IMR-90 (cell line): ENCODE measurements at regions not wholly inside any gene's neighbourhood (a gene's known extent, or its start where the extent isn't known, plus 50 kb on each side); places are given as distances from the start of the nearest gene placed in this dataset.

Source experiments
- ATAC-seq: fragments of 200-7000 bp; cut with Tn5 transposase; 2 replicates; pipeline ENCODE4 v1.9.1; 2020; ENCODE audit warnings: low read depth, mild to moderate bottlenecking, moderate library complexity
- BruUV-seq: library from RNA; stranded (reverse); fragments of 400-500 nt; replicated peaks from 2 replicates; lab custom pipeline; 2021; lab: Mats Ljungman, UMichigan
- CTCF ChIA-PET: fragments of 300-600 bp; formaldehyde crosslinking; extraction: SDS; loops from one replicate; lab custom pipeline; 2021; ENCODE audit warnings: antibody characterized with exemption; lab: Yijun Ruan, JAX
- POLR2A ChIA-PET: fragments of 300-600 bp; sonication (Branson Sonifier 250); formaldehyde crosslinking; loops from one replicate; lab custom pipeline; 2022; ENCODE audit warnings: antibody characterized with exemption; ENCODE audit not compliant: unreplicated experiment; lab: Charles Lee
- DNase-seq: peaks from one replicate; pipeline ENCODE4 v3.0.0; 2013
- H2AFZ ChIP-seq: replicated peaks from 2 replicates; pipeline ENCODE3; 2013; ENCODE audit warnings: low read length, mild to moderate bottlenecking; ENCODE audit not compliant: poor library complexity
- H2AK5ac ChIP-seq: 2 replicates; pipeline ENCODE4 v1.6.1; 2013; ENCODE audit warnings: low read depth, low read length, inconsistent platforms
- H2AK9ac ChIP-seq: replicated peaks from 2 replicates; pipeline ENCODE3; 2013; ENCODE audit warnings: mild to moderate bottlenecking, low read depth, low read length, moderate library complexity; ENCODE audit not compliant: poor library complexity
- H2BK120ac ChIP-seq: 2 replicates; pipeline ENCODE4 v1.6.1; 2013; ENCODE audit warnings: low read depth, low read length, inconsistent platforms
- H2BK15ac ChIP-seq: 3 replicates; pipeline ENCODE4 v1.6.1; 2013; ENCODE audit warnings: low read depth, low read length, inconsistent platforms
- H2BK20ac ChIP-seq: 2 replicates; pipeline ENCODE4 v1.6.1; 2013; ENCODE audit warnings: low read depth, mild to moderate bottlenecking, inconsistent platforms, low read length, moderate library complexity
- H2BK5ac ChIP-seq: 2 replicates; pipeline ENCODE4 v1.6.1; 2013; ENCODE audit warnings: mild to moderate bottlenecking, low read depth, low read length, inconsistent platforms; ENCODE audit not compliant: poor library complexity, severe bottlenecking
- H3K14ac ChIP-seq: replicated peaks from 2 replicates; pipeline ENCODE4 v1.6.1; 2013; ENCODE audit warnings: low read depth, low read length, inconsistent platforms
- H3K18ac ChIP-seq: 2 replicates; pipeline ENCODE4 v1.6.1; 2013; ENCODE audit warnings: low read depth, low read length, control low read depth
- H3K23ac ChIP-seq: 2 replicates; pipeline ENCODE4 v1.6.1; 2013; ENCODE audit warnings: low read depth, low read length, inconsistent platforms
- H3K27ac ChIP-seq: 2 replicates; pipeline ENCODE4 v1.5.1; 2013; ENCODE audit warnings: mild to moderate bottlenecking, control low read depth, low read length; ENCODE audit not compliant: insufficient read depth
- H3K27me3 ChIP-seq: 2 replicates; pipeline ENCODE4 v1.6.1; 2013; ENCODE audit warnings: low read length; ENCODE audit not compliant: control insufficient read depth, insufficient read depth
- H3K36me3 ChIP-seq: 2 replicates; pipeline ENCODE4 v1.6.1; 2013; ENCODE audit warnings: low read length, mixed read lengths; ENCODE audit not compliant: control insufficient read depth, insufficient read depth
- H3K4ac ChIP-seq: 2 replicates; pipeline ENCODE4 v1.6.1; 2013; ENCODE audit warnings: low read depth, low read length, inconsistent platforms
- H3K4me1 ChIP-seq: 2 replicates; pipeline ENCODE4 v1.6.1; 2013; ENCODE audit warnings: low read length, mixed read lengths; ENCODE audit not compliant: control insufficient read depth, insufficient read depth
- H3K4me2 ChIP-seq: 2 replicates; pipeline ENCODE4 v1.6.1; 2013; ENCODE audit warnings: low read depth, mild to moderate bottlenecking, control low read depth, low read length, moderate library complexity
- H3K4me3 ChIP-seq: 2 replicates; pipeline ENCODE4 v1.5.1; 2013; ENCODE audit warnings: low read depth, mild to moderate bottlenecking, control low read depth, low read length, moderate library complexity; ENCODE audit not compliant: insufficient read depth
- H3K56ac ChIP-seq: 2 replicates; pipeline ENCODE4 v1.6.1; 2013; ENCODE audit warnings: low read length, inconsistent platforms; ENCODE audit not compliant: insufficient read depth; ENCODE audit errors: extremely low read depth
- H3K79me1 ChIP-seq, 2 experiments: 2 replicates each; pipeline ENCODE4 v1.6.1; 2013; ENCODE audit warnings: low read length in 2 of 2, inconsistent platforms in 1 of 2, low read depth in 1 of 2
- H3K9ac ChIP-seq: 2 replicates; pipeline ENCODE4 v1.6.1; 2013; ENCODE audit warnings: low read depth, low read length, control low read depth
- H3K9me1 ChIP-seq: 2 replicates; pipeline ENCODE4 v1.6.1; 2013; ENCODE audit warnings: low read length, inconsistent platforms; ENCODE audit not compliant: insufficient read depth
- H3K9me3 ChIP-seq: 2 replicates; pipeline ENCODE4 v1.6.1; 2013; ENCODE audit warnings: low read length; ENCODE audit not compliant: control insufficient read depth, insufficient read depth
- H4K20me1 ChIP-seq: 2 replicates; pipeline ENCODE4 v1.6.1; 2013; ENCODE audit warnings: low read length, inconsistent platforms; ENCODE audit not compliant: insufficient read depth
- H4K5ac ChIP-seq: 2 replicates; pipeline ENCODE4 v1.6.1; 2013; ENCODE audit warnings: mild to moderate bottlenecking, low read depth, low read length, control low read depth
- H4K8ac ChIP-seq, 2 experiments: 2 replicates each; pipeline ENCODE4 v1.6.1; 2013; ENCODE audit warnings: low read depth in 2 of 2, low read length in 2 of 2, control low read depth in 1 of 2, inconsistent platforms in 1 of 2
- H4K91ac ChIP-seq: 2 replicates; pipeline ENCODE4 v1.6.1; 2013; ENCODE audit warnings: low read depth, low read length, inconsistent platforms; ENCODE audit not compliant: insufficient read depth
- BHLHE40 ChIP-seq: fragments of 150-350 bp; IDR thresholded peaks from 2 replicates; pipeline ENCODE4 v1.6.1; 2016; ENCODE audit warnings: mild to moderate bottlenecking, low read depth, low read length
- CEBPB ChIP-seq: IDR thresholded peaks from 2 replicates; pipeline ENCODE4 v1.6.1; 2012; ENCODE audit warnings: low read depth, low read length, improper control_type of control experiment
- CHD1 ChIP-seq: IDR thresholded peaks from 2 replicates; pipeline ENCODE4 v1.6.1; 2012; ENCODE audit warnings: low read depth, low read length, improper control_type of control experiment
- FOS ChIP-seq: fragments of 150-350 bp; IDR thresholded peaks from 2 replicates; pipeline ENCODE4 v1.6.1; 2016; ENCODE audit warnings: low read depth, low read length
- MAFK ChIP-seq: IDR thresholded peaks from 2 replicates; pipeline ENCODE4 v1.6.1; 2012; ENCODE audit warnings: low read depth, low read length, improper control_type of control experiment
- MAZ ChIP-seq: IDR thresholded peaks from 2 replicates; pipeline ENCODE4 v1.6.1; 2012; ENCODE audit warnings: low read depth, mild to moderate bottlenecking, low read length, improper control_type of control experiment, moderate library complexity, borderline replicate concordance
- MXI1 ChIP-seq: IDR thresholded peaks from 2 replicates; pipeline ENCODE4 v1.6.1; 2012; ENCODE audit warnings: low read depth, mild to moderate bottlenecking, low read length, moderate library complexity, borderline replicate concordance
- NFE2L2 ChIP-seq: fragments of 150-350 bp; IDR thresholded peaks from 2 replicates; pipeline ENCODE4 v1.6.1; 2016; ENCODE audit warnings: low read depth, mild to moderate bottlenecking, low read length
- POLR2A ChIP-seq: IDR thresholded peaks from 2 replicates; pipeline ENCODE4 v1.6.1; 2012; ENCODE audit warnings: mild to moderate bottlenecking, low read depth, low read length
- RAD21 ChIP-seq: IDR thresholded peaks from 2 replicates; pipeline ENCODE4 v1.6.1; 2012; ENCODE audit warnings: low read length, improper control_type of control experiment
- RCOR1 ChIP-seq: IDR thresholded peaks from 2 replicates; pipeline ENCODE4 v1.6.1; 2012; ENCODE audit warnings: mild to moderate bottlenecking, low read length, improper control_type of control experiment; ENCODE audit not compliant: insufficient replicate concordance
- RFX5 ChIP-seq: IDR thresholded peaks from 2 replicates; pipeline ENCODE4 v1.8.0; 2012; ENCODE audit warnings: low read depth, mild to moderate bottlenecking, low read length, moderate library complexity
- SMC3 ChIP-seq: fragments of 150-350 bp; IDR thresholded peaks from 2 replicates; pipeline ENCODE4 v1.6.1; 2016; ENCODE audit warnings: low read depth, mild to moderate bottlenecking, antibody characterized with exemption, low read length, moderate library complexity
- WGBS, 2 experiments: methylation state at CpG; one replicate each; pipeline versions ENCODE4 v1.1.5 to v1.1.7; 2013; ENCODE audit warnings: missing lambda C conversion rate in 2 of 2; ENCODE audit not compliant: insufficient read length in 1 of 2; ENCODE audit errors: extremely low coverage in 2 of 2; 5-methylcytosine and 5-hydroxymethylcytosine counted together
- dilution Hi-C: fragments of 300-500 bp; cut with HindIII; formaldehyde crosslinking; loops from one replicate; pipeline ENCODE4 v1.14.3; 2018; ENCODE audit warnings: low sequenced_read_pairs; ENCODE audit not compliant: unreplicated experiment
- in situ Hi-C: fragments of 300-500 bp; cut with MboI; formaldehyde crosslinking; loops from 3 replicates; pipeline ENCODE4 v1.14.3; 2019; ENCODE audit warnings: low sequenced_read_pairs, inconsistent platforms, mixed read lengths
- intact Hi-C: fragments of 100-400 bp; cut with micrococcal nuclease; formaldehyde crosslinking; loops from 2 replicates; pipeline ENCODE4 v1.10.0; 2022
- TF ChIP-seq, protein P1 (sequence below): fragments of 150-350 bp; IDR thresholded peaks from 2 replicates; pipeline ENCODE4 v1.6.1; 2016; ENCODE audit warnings: low read depth, mild to moderate bottlenecking, low read length, moderate library complexity, borderline replicate concordance
- TF ChIP-seq, protein P2 (sequence below): conservative IDR thresholded peaks from 2 replicates; pipeline ENCODE4 v1.5.1; 2012; ENCODE audit warnings: mild to moderate bottlenecking, low read depth, low read length, improper control_type of control experiment
- TF ChIP-seq, protein P3 (sequence below): fragments of 150-350 bp; IDR thresholded peaks from 2 replicates; pipeline ENCODE4 v1.6.1; 2017; ENCODE audit warnings: mild to moderate bottlenecking, antibody characterized with exemption, low read length, low read depth

DNA sequence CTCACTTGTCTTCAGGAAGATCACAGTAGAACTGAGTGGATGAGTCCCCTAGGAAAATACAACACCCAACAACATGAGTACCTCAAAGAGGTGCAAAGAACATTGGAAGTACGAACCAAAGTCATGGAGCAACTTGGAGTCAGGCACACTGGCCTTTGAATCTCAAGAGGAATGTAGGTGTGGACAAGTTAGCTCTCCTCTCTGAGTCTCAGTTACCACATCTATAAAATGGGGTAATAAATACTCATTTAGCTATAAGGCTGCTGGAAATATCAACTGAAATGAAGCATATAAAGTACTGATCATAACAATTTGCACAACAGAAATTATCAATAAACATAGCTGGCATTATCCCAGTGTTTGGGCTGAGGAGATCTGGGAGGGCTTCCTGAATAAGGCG is 96.7 kb upstream of the JUN start:
- no peak overlapping the region for H3K56ac ChIP-seq
- WGBS, 2 experiments: no CpG with 5 or more reads among the region's 2 CpGs
- H3K4me2 ChIP-seq: no peak overlapping the region
- in situ Hi-C loops: no loop called here
- CTCF ChIA-PET: no interaction called here
- H4K8ac ChIP-seq: 0 out of 4 replicates have a peak overlapping the region, but pooled peaks of 1 of the 2 experiments have one; percentile 36
- DNase-seq (no peak), ATAC-seq (no peak)
- no peak overlapping the region for H3K9ac ChIP-seq
- H2BK15ac ChIP-seq: peak overlapping the region; percentile 95
- peaks cover 12% of the 10 kb centered on the region for H3K4me1 ChIP-seq
- H3K18ac ChIP-seq: no peak overlapping the region
- no peaks in the 10 kb centered on the region for H4K20me1 ChIP-seq
- no peak overlapping the region for H4K5ac ChIP-seq
- BruUV-seq: no TSS peak
- intact Hi-C loops: no loop called here
- no peak overlapping the region for H2AFZ ChIP-seq
- 0 out of 2 replicates have a peak overlapping the region, but pooled peaks have one; percentile 0 for H3K4ac ChIP-seq
- H3K36me3 ChIP-seq: no peaks in the 10 kb centered on the region
- no peaks in the 10 kb centered on the region for H3K27me3 ChIP-seq
- 0 out of 2 replicates have a peak overlapping the region, but pooled peaks have one; percentile 1 for H3K14ac ChIP-seq
- no peak overlapping the region for H2AK9ac ChIP-seq
- no peak overlapping the region for H3K4me3 ChIP-seq
- TF ChIP-seq MAFK (no peak), BHLHE40 (no peak), RCOR1 (no peak), POLR2A (no peak), MAZ (no peak), FOS (no peak), CEBPB (no peak), MXI1 (no peak), CHD1 (no peak), RAD21 (no peak), RFX5 (no peak), SMC3 (no peak), NFE2L2 (no peak)
- TF ChIP-seq, protein P1, sequence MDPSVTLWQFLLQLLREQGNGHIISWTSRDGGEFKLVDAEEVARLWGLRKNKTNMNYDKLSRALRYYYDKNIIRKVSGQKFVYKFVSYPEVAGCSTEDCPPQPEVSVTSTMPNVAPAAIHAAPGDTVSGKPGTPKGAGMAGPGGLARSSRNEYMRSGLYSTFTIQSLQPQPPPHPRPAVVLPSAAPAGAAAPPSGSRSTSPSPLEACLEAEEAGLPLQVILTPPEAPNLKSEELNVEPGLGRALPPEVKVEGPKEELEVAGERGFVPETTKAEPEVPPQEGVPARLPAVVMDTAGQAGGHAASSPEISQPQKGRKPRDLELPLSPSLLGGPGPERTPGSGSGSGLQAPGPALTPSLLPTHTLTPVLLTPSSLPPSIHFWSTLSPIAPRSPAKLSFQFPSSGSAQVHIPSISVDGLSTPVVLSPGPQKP: no peak
- TF ChIP-seq, protein P2, sequence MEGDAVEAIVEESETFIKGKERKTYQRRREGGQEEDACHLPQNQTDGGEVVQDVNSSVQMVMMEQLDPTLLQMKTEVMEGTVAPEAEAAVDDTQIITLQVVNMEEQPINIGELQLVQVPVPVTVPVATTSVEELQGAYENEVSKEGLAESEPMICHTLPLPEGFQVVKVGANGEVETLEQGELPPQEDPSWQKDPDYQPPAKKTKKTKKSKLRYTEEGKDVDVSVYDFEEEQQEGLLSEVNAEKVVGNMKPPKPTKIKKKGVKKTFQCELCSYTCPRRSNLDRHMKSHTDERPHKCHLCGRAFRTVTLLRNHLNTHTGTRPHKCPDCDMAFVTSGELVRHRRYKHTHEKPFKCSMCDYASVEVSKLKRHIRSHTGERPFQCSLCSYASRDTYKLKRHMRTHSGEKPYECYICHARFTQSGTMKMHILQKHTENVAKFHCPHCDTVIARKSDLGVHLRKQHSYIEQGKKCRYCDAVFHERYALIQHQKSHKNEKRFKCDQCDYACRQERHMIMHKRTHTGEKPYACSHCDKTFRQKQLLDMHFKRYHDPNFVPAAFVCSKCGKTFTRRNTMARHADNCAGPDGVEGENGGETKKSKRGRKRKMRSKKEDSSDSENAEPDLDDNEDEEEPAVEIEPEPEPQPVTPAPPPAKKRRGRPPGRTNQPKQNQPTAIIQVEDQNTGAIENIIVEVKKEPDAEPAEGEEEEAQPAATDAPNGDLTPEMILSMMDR: no peak
- TF ChIP-seq, protein P3, sequence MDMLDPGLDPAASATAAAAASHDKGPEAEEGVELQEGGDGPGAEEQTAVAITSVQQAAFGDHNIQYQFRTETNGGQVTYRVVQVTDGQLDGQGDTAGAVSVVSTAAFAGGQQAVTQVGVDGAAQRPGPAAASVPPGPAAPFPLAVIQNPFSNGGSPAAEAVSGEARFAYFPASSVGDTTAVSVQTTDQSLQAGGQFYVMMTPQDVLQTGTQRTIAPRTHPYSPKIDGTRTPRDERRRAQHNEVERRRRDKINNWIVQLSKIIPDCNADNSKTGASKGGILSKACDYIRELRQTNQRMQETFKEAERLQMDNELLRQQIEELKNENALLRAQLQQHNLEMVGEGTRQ: no peak
- peak overlapping the region; percentile 64 for H2BK20ac ChIP-seq
- dilution Hi-C loops: no loop called here
- no peaks in the 10 kb centered on the region for H3K9me3 ChIP-seq
- peak overlapping the region; percentile 52 for H2AK5ac ChIP-seq
- no peak overlapping the region for H3K27ac ChIP-seq
- H3K23ac ChIP-seq: no peak overlapping the region
- H3K79me1 ChIP-seq: no peaks in the 10 kb centered on the region
- H4K91ac ChIP-seq: no peak overlapping the region
- POLR2A ChIA-PET: no interaction called here
- H3K9me1 ChIP-seq: peaks cover 8% of the 10 kb centered on the region; the same call in 1 of the 2 replicates
- H2BK5ac ChIP-seq: no peak overlapping the region
- no peak overlapping the region for H2BK120ac ChIP-seq
